A549 (cell line): ENCODE measurements at regions not wholly inside any gene's neighbourhood (a gene's known extent, or its start where the extent isn't known, plus 50 kb on each side); places are given as distances from the start of the nearest gene placed in this dataset.

Experiments used
- ATAC-seq, 2 experiments: fragments of 200-7000 bp in 1 of 2; fragments of >200 bp in 1 of 2; cut with Nextera tagmentation in 1 of 2; cut with Tn5 transposase in 1 of 2; 3 replicates each; pipeline versions ENCODE4 v1.8.0 to v1.9.1; 2018 to 2020; ENCODE audit warnings: mild to moderate bottlenecking in 1 of 2, moderate library complexity in 1 of 2
- CTCF ChIA-PET: fragments of 300-600 bp; sonication (Branson Sonifier 250); formaldehyde crosslinking; extraction: SDS; loops from one replicate; lab custom pipeline; 2021; ENCODE audit warnings: antibody characterized with exemption, inconsistent platforms; lab: Yijun Ruan, JAX
- POLR2A ChIA-PET: fragments of 350-600 bp; formaldehyde crosslinking; extraction: SDS; loops from one replicate; lab custom pipeline; 2021; ENCODE audit warnings: antibody characterized with exemption, inconsistent platforms; lab: Yijun Ruan, JAX
- DNase-seq, 2 experiments: peaks; one replicate each; pipeline versions ENCODE4 v3.0.0 to v3.0.0-alpha.2; 2011 to 2016; ENCODE audit warnings: low read depth in 1 of 2, low spot score in 1 of 2
- FAIRE-seq: peaks from 2 replicates; lab custom pipeline; 2011; peaks lifted over from hg19 to GRCh38; lab: Jason Lieb, UNC
- H3K27ac ChIP-seq, 2 experiments: fragments of >200 bp; sonication (Bioruptor Twin); formaldehyde crosslinking; 3 replicates each; pipeline ENCODE4 v1.5.1; 2016 to 2017
- H3K4me1 ChIP-seq: fragments of >200 bp; sonication (Bioruptor Twin); formaldehyde crosslinking; 3 replicates; pipeline ENCODE4 v1.6.1; 2016
- H3K4me2 ChIP-seq: fragments of >200 bp; sonication (Bioruptor Twin); formaldehyde crosslinking; 3 replicates; pipeline ENCODE4 v1.6.1; 2016
- H3K4me3 ChIP-seq: fragments of >200 bp; sonication (Bioruptor Twin); formaldehyde crosslinking; 3 replicates; pipeline ENCODE4 v1.5.1; 2016
- H3K9me3 ChIP-seq: fragments of >200 bp; sonication (Bioruptor Twin); formaldehyde crosslinking; 3 replicates; pipeline ENCODE4 v1.6.1; 2016
- BCL3 ChIP-seq: fragments of >200 bp; sonication (Bioruptor Twin); formaldehyde crosslinking; IDR thresholded peaks from 3 replicates; pipeline ENCODE4 v1.6.1; 2016
- BHLHE40 ChIP-seq: IDR thresholded peaks from 2 replicates; pipeline ENCODE4 v1.6.1; 2012; ENCODE audit warnings: low read depth, low read length, inconsistent platforms
- CBX8 ChIP-seq: fragments of 200-600 bp; sonication (generic); IDR thresholded peaks from 2 replicates; pipeline ENCODE4 v1.6.1; 2016
- CTCF ChIP-seq: fragments of >200 bp; sonication (Bioruptor Twin); formaldehyde crosslinking; IDR thresholded peaks from 3 replicates; pipeline ENCODE4 v1.5.1; 2016
- E2F6 ChIP-seq: IDR thresholded peaks from 2 replicates; pipeline ENCODE4 v1.6.1; 2012; ENCODE audit warnings: low read depth, borderline replicate concordance
- EHF ChIP-seq: fragments of 250-450 bp; sonication (Bioruptor Pico); IDR thresholded peaks from 2 replicates; pipeline ENCODE4 v1.5.0; 2020; ENCODE audit warnings: mild to moderate bottlenecking
- EHMT2 ChIP-seq: fragments of 200-600 bp; sonication (generic); IDR thresholded peaks from 2 replicates; pipeline ENCODE4 v1.6.1; 2016; ENCODE audit warnings: antibody characterized with exemption, low read depth, mild to moderate bottlenecking, moderate library complexity
- EP300 ChIP-seq, 2 experiments: fragments of >200 bp; sonication (Bioruptor Twin); formaldehyde crosslinking; IDR thresholded peaks; 2 replicates in 1 of 2; 3 replicates in 1 of 2; pipeline ENCODE4 v1.6.1; 2016 to 2017
- HOXB5 ChIP-seq: fragments of 250-450 bp; sonication (Bioruptor Pico); IDR thresholded peaks from 2 replicates; pipeline ENCODE4 v1.5.0; 2020; ENCODE audit warnings: mild to moderate bottlenecking, moderate library complexity
- JUN ChIP-seq, 2 experiments: fragments of >200 bp; sonication (Bioruptor Twin); formaldehyde crosslinking; IDR thresholded peaks; 2 replicates in 1 of 2; 3 replicates in 1 of 2; pipeline ENCODE4 v1.6.1; 2016 to 2017
- MAFK ChIP-seq: fragments of 450-650 bp; IDR thresholded peaks from 2 replicates; pipeline ENCODE4 v1.6.1; 2014; ENCODE audit not compliant: partially characterized antibody
- NFE2L2 ChIP-seq: fragments of 150-350 bp; conservative IDR thresholded peaks from 2 replicates; pipeline ENCODE4 v1.6.1; 2014; ENCODE audit warnings: low read length
- NPAS2 ChIP-seq: fragments of 250-450 bp; sonication (Bioruptor Pico); IDR thresholded peaks from 2 replicates; pipeline ENCODE4 v1.8.0; 2022; ENCODE audit warnings: mild to moderate bottlenecking, moderate library complexity, borderline replicate concordance
- PHF8 ChIP-seq: fragments of 200-600 bp; sonication (generic); IDR thresholded peaks from 2 replicates; pipeline ENCODE4 v1.6.1; 2016; ENCODE audit warnings: low read depth, mild to moderate bottlenecking, antibody characterized with exemption, moderate library complexity, borderline replicate concordance
- POLR2A ChIP-seq: IDR thresholded peaks from 2 replicates; pipeline ENCODE4 v1.6.1; 2012; ENCODE audit warnings: mild to moderate bottlenecking, low read length
- RCOR1 ChIP-seq: fragments of 150-350 bp; IDR thresholded peaks from 2 replicates; pipeline ENCODE4 v1.6.1; 2014; ENCODE audit warnings: antibody characterized with exemption, low read length, low read depth
- RNF2 ChIP-seq: fragments of 200-600 bp; sonication (generic); IDR thresholded peaks from 2 replicates; pipeline ENCODE4 v1.6.1; 2016; ENCODE audit warnings: low read depth, mild to moderate bottlenecking, antibody characterized with exemption, moderate library complexity, borderline replicate concordance
- SREBF2 ChIP-seq: fragments of 450-650 bp; IDR thresholded peaks from 2 replicates; pipeline ENCODE4 v1.6.1; 2014; ENCODE audit warnings: mild to moderate bottlenecking, moderate library complexity
- WGBS: methylation state at CpG from one replicate; pipeline ENCODE4 v1.1.6; 2017; ENCODE audit errors: missing lambda C conversion rate; 5-methylcytosine and 5-hydroxymethylcytosine counted together

- FAIRE-seq, result no peak
- POLR2A ChIA-PET, result interaction anchor here (1.4 kb wide), 1 partner anchor 205 kb away, joined by 3 read pairs; the partner anchor contains the start of gene FOXO3
- ATAC-seq, result no peak
- 53% methylated on average over 2 of the region's 2 CpGs for WGBS
- Histone ChIP-seq H3K4me2 (no peak overlapping the region), H3K27ac (no peak overlapping the region), H3K4me1 (no peaks in the 10 kb centered on the region)
- CTCF ChIA-PET, result no interaction called here
- no peak for TF ChIP-seq JUN (IDR thresholded peaks at IDR 0.05)
- no peak for TF ChIP-seq EHMT2
- no peak for TF ChIP-seq NPAS2 (CRISPR knock-in tag)
- no peak for TF ChIP-seq HOXB5 (CRISPR knock-in tag)
- no peak for TF ChIP-seq EHF (CRISPR knock-in tag)
- no peak for TF ChIP-seq EP300 (IDR thresholded peaks at IDR 0.05)
- no peak for TF ChIP-seq CBX8
- TF ChIP-seq POLR2A, result no peak
- no peak for TF ChIP-seq CTCF
- no peak for TF ChIP-seq E2F6
- TF ChIP-seq, all 56 proteins: peak for 0
- DNase-seq, result no peak
- Histone ChIP-seq H3K4me3 (no peak overlapping the region), H3K9me3 (no peaks in the 10 kb centered on the region)
Measured at GRCh38 chr6:108765495-108765894, 82.7 kb upstream of the ARMC2 start.

- H3K4me3 ChIP-seq, result no peak overlapping the region
- WGBS, result 76% methylated on average over 5 of the region's 5 CpGs
- CTCF ChIA-PET, result no interaction called here
- TF ChIP-seq HOXB5 (CRISPR knock-in tag) (no peak), MAFK (no peak), BHLHE40 (no peak)
- H3K27ac ChIP-seq, result no peak overlapping the region
- DNase-seq, result no peak
- FAIRE-seq, result no peak
- H3K9me3 ChIP-seq, result no peaks in the 10 kb centered on the region
- POLR2A ChIA-PET, result interaction anchor here (1.4 kb wide), 1 partner anchor 206 kb away, joined by 3 read pairs; the partner anchor contains the start of gene FOXO3
- ATAC-seq, result no peak
- no peaks in the 10 kb centered on the region for H3K4me1 ChIP-seq
- no peak overlapping the region for H3K4me2 ChIP-seq
Measured at GRCh38 chr6:108766419-108766818, 81.8 kb upstream of the ARMC2 start.

GRCh38 chr6:108766886-108767285 lies 81.3 kb upstream of the ARMC2 start:
- DNase-seq (no peak), FAIRE-seq (no peak), ATAC-seq (no peak)
- 89% methylated on average over 6 of the region's 6 CpGs for WGBS
- no peak overlapping the region for H3K27ac ChIP-seq
- no peaks in the 10 kb centered on the region for H3K9me3 ChIP-seq
- no peak overlapping the region for H3K4me2 ChIP-seq
- H3K4me3 ChIP-seq, result no peak overlapping the region
- no peaks in the 10 kb centered on the region for H3K4me1 ChIP-seq
- CTCF ChIA-PET, result no interaction called here
- TF ChIP-seq BCL3 (no peak), RNF2 (no peak), NFE2L2 (no peak), MAFK (no peak), SREBF2 (no peak), POLR2A (no peak), EP300 (IDR thresholded peaks at IDR 0.05) (no peak), E2F6 (no peak), JUN (IDR thresholded peaks at IDR 0.05) (no peak), RCOR1 (no peak), PHF8 (no peak), EHF (CRISPR knock-in tag) (no peak)
- POLR2A ChIA-PET, result no interaction called here
